ENCODE measurements at regions not wholly inside any gene's neighbourhood (a gene's known extent, or its start where the extent isn't known, plus 50 kb on each side); places are given as distances from the start of the nearest gene placed in this dataset.

- Histone ChIP-seq H3K4ac (ENCODE audit: low read depth, low read length) (no peak overlapping the region), H3K14ac (replicated peaks; ENCODE audit: low read depth, low read length) (no peak overlapping the region), H3K79me1 (ENCODE audit: low read depth in 1 of 2, low read length in 2 of 2) (no peaks in the 10 kb centered on the region), H3K27ac (ENCODE audit: insufficient read depth, low read length) (no peak overlapping the region), H3K9me3 (ENCODE audit: control insufficient read depth, insufficient read depth, low read length) (no peaks in the 10 kb centered on the region), H3K9me1 (ENCODE audit: insufficient read depth, low read length) (peaks cover 6% of the 10 kb centered on the region), H2AFZ (replicated peaks; ENCODE audit: low read length, poor library complexity) (no peak overlapping the region), H2BK15ac (ENCODE audit: low read depth, low read length) (no peak overlapping the region), H3K36me3 (ENCODE audit: control insufficient read depth, insufficient read depth, low read length) (no peaks in the 10 kb centered on the region), H3K4me2 (ENCODE audit: low read depth, low read length) (peak overlapping the region; percentile 55; the same call in 1 of the 2 replicates), H2AK5ac (ENCODE audit: low read depth, low read length) (no peak overlapping the region), H4K91ac (ENCODE audit: insufficient read depth, low read depth, low read length) (no peak overlapping the region), H2BK120ac (ENCODE audit: low read depth, low read length) (peak overlapping the region; percentile 73; the same call in 1 of the 2 replicates), H2BK20ac (ENCODE audit: low read depth, low read length) (no peak overlapping the region), H3K27me3 (ENCODE audit: control insufficient read depth, insufficient read depth, low read length) (no peaks in the 10 kb centered on the region), H3K23ac (ENCODE audit: low read depth, low read length) (0 out of 2 replicates have a peak overlapping the region, but pooled peaks have one; percentile 42), H2BK5ac (ENCODE audit: low read depth, low read length, poor library complexity, severe bottlenecking) (peak overlapping the region; percentile 65), H3K9ac (ENCODE audit: low read depth, low read length) (no peak overlapping the region), H3K4me3 (ENCODE audit: insufficient read depth, low read depth, low read length) (no peak overlapping the region), H4K20me1 (ENCODE audit: insufficient read depth, low read length) (no peaks in the 10 kb centered on the region), H3K56ac (ENCODE audit: extremely low read depth, insufficient read depth, low read length) (no peak overlapping the region), H4K8ac (ENCODE audit: low read depth in 2 of 2, low read length in 2 of 2) (no peak overlapping the region), H2AK9ac (replicated peaks; ENCODE audit: low read depth, low read length, poor library complexity) (no peak overlapping the region), H3K18ac (ENCODE audit: low read depth, low read length) (no peak overlapping the region; the same call in 1 of the 2 replicates), H4K5ac (ENCODE audit: low read depth, low read length) (no peak overlapping the region), H3K4me1 (ENCODE audit: control insufficient read depth, insufficient read depth, low read length) (peaks cover 2% of the 10 kb centered on the region; the same call in 1 of the 2 replicates)
- ATAC-seq (ENCODE audit: low read depth) (peak; percentile 70), DNase-seq (peak; percentile 6)
- in situ Hi-C loops (cut with MboI; ENCODE audit: low sequenced_read_pairs) = no loop called here
- intact Hi-C loops (cut with micrococcal nuclease) = loop anchor here (2.0 kb wide), 1 partner anchor 55 kb away; no protein-coding TSS in a partner anchor
- TF ChIP-seq NFE2L2 (IDR thresholded peaks at IDR 0.05; ENCODE audit: low read depth, low read length) (no peak), CEBPB (IDR thresholded peaks at IDR 0.05; ENCODE audit: low read depth, low read length) (no peak), FOS (IDR thresholded peaks at IDR 0.05; ENCODE audit: low read depth, low read length) (no peak), MAFK (IDR thresholded peaks at IDR 0.05; ENCODE audit: low read depth, low read length) (no peak), BHLHE40 (IDR thresholded peaks at IDR 0.05; ENCODE audit: low read depth, low read length) (no peak), MAZ (IDR thresholded peaks at IDR 0.05; ENCODE audit: borderline replicate concordance, low read depth, low read length) (no peak), USF2 (IDR thresholded peaks at IDR 0.05; ENCODE audit: low read depth, low read length) (no peak), MXI1 (IDR thresholded peaks at IDR 0.05; ENCODE audit: borderline replicate concordance, low read depth, low read length) (no peak)
- ChIA-PET POLR2A (ENCODE audit: unreplicated experiment) (no interaction called here), CTCF (interaction anchor here (1.1 kb wide), 1 partner anchor 22 kb away, joined by 5 read pairs; no protein-coding TSS in a partner anchor)
- WGBS, 2 experiments (ENCODE audit: extremely low coverage in 2 of 2, insufficient read length in 1 of 2) = no CpG with 5 or more reads among the region's 2 CpGs
- dilution Hi-C loops (cut with HindIII; ENCODE audit: low sequenced_read_pairs, unreplicated experiment) = no loop called here
- BruUV-seq (replicated peaks) = no TSS peak
Measured at GRCh38 chr18:27887711-27888495, 289.0 kb downstream of the CDH2 start.
